D721Med (cell line): ENCODE measurements at regions not wholly inside any gene's neighbourhood (a gene's known extent, or its start where the extent isn't known, plus 50 kb on each side); places are given as distances from the start of the nearest gene placed in this dataset.
A peak's percentile ranks its signal among the peaks of the same experiment; 100 is the strongest.
"Not testable (repeated sequence)": the region's sequence is repeated elsewhere in the genome, so short reads cannot be mapped to it uniquely, and the experiment has no call there.

Experiments
- DNase-seq: peaks from one replicate; pipeline ENCODE4 v3.0.0; 2011; ENCODE audit warnings: low spot score; ENCODE audit not compliant: insufficient read length
- FAIRE-seq: peaks from 2 replicates; lab custom pipeline; 2011; peaks lifted over from hg19 to GRCh38; lab: Jason Lieb, UNC
- CTCF ChIP-seq: IDR thresholded peaks from 2 replicates; pipeline ENCODE4 v1.5.1; 2012; ENCODE audit warnings: mild to moderate bottlenecking, control low read depth; ENCODE audit not compliant: insufficient read depth; ENCODE audit errors: missing control alignments

DNA sequence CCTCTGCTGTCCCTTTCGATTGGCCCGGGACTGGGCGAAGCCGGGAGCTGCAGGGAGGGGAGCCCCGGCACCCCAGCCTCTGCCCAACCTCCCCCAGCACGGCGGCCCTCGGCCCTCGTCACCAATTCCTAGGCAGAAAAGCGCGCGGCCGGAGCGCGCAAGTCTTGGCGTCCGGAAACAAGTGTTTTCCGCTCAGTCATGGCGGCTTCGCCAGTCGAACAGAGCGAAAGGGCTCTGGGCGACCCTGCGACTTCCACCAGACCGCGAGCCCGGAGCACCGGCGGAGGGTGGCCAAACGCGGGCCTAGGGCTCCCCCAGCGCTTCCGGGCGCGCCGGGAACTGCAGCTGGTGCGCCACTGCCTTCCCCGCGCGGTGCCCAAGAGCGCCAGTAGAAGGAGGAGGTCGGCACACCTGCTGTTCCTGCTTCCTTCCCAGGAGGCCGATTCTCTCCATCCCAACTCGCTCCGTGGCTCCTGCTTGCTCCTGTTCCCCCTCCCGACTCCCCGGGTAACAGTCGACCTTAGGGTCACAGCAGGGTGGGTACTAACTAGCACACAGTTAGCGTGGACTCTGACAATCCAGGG, 729.9 kb downstream of the ZWINT start:
- peak; percentile 42 for TF ChIP-seq CTCF
- FAIRE-seq (no peak), DNase-seq (peak; percentile 32)

DNA sequence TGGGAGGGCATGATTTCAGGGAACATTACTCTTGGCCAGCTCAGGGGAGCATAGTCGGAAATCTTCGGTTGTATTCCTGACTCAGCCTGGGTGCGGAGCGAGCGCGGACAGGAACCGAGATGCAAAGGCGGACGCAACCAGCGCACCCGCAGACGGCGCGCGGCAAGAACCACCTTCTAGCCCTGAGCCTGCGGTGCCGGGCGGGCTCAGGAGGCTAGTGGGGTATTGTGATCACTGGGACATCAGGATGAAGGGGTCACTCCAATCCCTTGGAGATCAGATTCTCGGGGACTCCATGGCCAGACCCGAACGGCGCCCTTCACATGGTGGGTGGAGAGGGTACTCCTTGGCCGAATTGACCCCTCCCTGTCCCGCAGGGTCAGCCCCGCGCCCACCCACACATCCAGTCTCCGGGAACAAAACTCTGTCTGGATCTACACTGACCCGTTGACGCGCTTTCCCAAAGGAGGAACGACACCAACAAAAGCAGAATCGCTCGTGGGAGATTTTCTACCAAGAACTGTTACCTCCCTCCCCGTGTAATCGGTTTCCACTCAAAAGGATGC, 730.5 kb downstream of the ZWINT start:
- FAIRE-seq = no peak
- TF ChIP-seq CTCF = no peak
- DNase-seq = no peak

- FAIRE-seq = no peak
- no peak for DNase-seq
These were observed 731.1 kb downstream of the ZWINT start for GRCh38 chr10:55629793-55630490.

DNA sequence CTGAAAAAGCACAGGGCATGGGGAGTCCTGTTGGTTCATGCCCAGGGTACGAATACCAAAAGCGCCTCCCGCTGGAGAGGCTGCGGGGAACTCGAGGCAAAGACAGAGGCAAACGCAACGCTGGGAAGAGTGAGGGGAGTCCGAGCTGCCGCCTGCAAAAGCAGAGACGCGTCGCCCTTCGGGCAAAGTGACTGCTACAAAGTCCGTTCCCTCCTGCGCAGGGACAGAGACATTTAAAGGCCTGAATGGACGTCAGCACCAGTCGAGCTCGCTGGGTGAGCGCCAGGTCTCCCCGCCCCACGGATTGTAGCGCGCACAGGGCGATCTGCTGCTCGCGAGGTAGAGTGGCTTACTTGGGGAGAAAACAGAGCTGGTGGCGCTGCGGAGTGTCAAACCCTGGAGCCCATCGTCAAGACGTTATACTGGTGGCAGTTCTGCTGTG, 732.8 kb downstream of the ZWINT start:
- FAIRE-seq (no peak), DNase-seq (peak; percentile 20)
- TF ChIP-seq CTCF = no peak

More at GRCh38 chr10:55629793-55630490, 731.1 kb downstream of the ZWINT start:
- TF ChIP-seq CTCF = peak; percentile 41

- DNase-seq = no peak
- TF ChIP-seq CTCF = no peak
- no peak for FAIRE-seq
These were observed 733.5 kb downstream of the ZWINT start for GRCh38 chr10:55627501-55628051.

- DNase-seq, FAIRE-seq: not testable (repeated sequence)
These were observed 759.2 kb downstream of the ZWINT start for GRCh38 chr10:55601690-55602478.

GRCh38 chr10:55551603-55552002, 750.6 kb upstream of the PCDH15 start:
- TF ChIP-seq CTCF = no peak
- no peak for DNase-seq
- FAIRE-seq = no peak
